KBM-7 (cell line): ENCODE measurements at regions not wholly inside any gene's neighbourhood (a gene's known extent, or its start where the extent isn't known, plus 50 kb on each side); places are given as distances from the start of the nearest gene placed in this dataset.

Experiments used
- DNase-seq: peaks from one replicate; pipeline ENCODE4 v3.0.0-alpha.2; 2015
- in situ Hi-C: fragments of 300-500 bp; cut with MboI; formaldehyde crosslinking; loops from 2 replicates; pipeline ENCODE4 v1.14.3; 2020; ENCODE audit warnings: low sequenced_read_pairs, low pct_unique_long_range_greater_than_20kb, mixed read lengths

DNA sequence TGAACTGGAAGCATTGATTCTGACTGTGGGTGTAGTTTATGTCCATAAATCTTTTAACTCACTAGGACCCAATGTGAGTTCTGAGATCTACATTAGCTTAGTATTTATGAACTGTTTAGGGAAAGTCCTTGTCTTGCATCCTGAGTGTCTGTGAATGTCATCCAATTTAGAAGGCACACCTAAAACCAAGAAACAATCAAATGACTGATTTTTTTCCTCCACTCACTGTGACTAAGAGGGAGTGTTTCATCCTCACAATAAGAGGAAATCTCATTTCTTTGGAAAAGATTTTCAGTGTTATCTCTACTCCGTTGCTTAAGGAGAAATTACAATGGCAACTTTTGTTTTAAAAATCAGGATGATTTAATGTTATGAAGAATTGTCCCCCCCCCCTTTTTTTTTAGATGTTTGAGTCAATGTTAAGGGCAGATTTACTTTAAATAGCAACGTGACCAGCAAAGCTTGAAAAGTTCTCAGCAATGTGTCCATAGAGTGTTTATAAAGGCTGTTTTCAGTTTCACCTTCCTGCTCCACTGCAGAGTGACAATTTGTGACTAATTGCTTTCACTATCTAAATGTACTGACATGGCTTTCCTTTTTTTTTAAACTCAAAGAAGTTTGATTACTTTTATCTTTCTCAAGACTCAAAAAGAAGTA lies 173.0 kb downstream of the SPCS3 start:
- DNase-seq, result no peak
- in situ Hi-C loops, result no loop called here

- DNase-seq, result no peak
- in situ Hi-C loops, result no loop called here
These were observed 179.0 kb downstream of the SPCS3 start for GRCh38 chr4:176498617-176499256.

DNA sequence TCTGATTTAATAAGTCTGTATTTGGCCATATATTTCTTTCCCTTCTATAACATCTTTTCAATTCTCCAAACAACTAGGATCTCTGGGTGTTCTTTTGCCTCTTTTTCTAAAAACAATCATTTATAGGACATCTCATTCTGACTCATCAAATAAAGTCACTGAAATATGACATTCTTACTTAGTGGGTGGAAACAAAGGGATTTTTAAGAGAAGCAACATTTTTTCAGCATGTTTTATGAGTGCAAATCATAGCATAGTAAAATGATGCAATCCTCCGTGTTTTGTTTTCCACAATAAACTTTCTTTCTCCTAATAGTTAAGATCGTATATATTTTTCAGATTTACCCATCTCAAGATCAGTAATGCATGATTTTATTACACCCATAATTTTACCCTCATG lies 179.8 kb downstream of the SPCS3 start:
- in situ Hi-C loops, result no loop called here

GRCh38 chr4:176500894-176501293 lies 181.1 kb downstream of the SPCS3 start:
- no peak for DNase-seq
- in situ Hi-C loops, result no loop called here

More for the DNA sequence above, 179.8 kb downstream of the SPCS3 start:
- no peak for DNase-seq

DNA sequence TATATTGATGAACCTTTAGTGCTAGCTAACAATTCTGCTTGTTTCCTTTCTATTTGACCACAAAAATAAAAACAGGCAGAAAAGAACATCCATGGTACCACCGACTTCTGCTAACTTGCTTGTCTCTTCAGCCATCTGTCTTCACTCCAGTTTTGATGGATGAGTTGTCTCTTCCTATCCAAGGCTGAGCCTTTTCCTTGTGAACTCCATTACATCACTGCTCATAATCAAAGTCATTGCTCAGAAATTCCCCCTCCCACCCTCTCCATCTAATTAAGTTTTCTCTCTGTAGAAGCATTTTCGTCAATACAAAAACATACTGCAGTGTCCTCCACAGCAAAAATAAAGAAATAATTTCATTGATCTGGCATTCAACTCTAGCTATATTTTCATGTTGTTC lies 184.4 kb downstream of the SPCS3 start:
- no peak for DNase-seq
- in situ Hi-C loops, result no loop called here

GRCh38 chr4:176507845-176508533 lies 188.2 kb downstream of the SPCS3 start:
- in situ Hi-C loops, result no loop called here

GRCh38 chr4:176508780-176509331 lies 189.1 kb downstream of the SPCS3 start:
- DNase-seq, result no peak
- in situ Hi-C loops, result no loop called here

More at GRCh38 chr4:176507845-176508533, 188.2 kb downstream of the SPCS3 start:
- no peak for DNase-seq

DNA sequence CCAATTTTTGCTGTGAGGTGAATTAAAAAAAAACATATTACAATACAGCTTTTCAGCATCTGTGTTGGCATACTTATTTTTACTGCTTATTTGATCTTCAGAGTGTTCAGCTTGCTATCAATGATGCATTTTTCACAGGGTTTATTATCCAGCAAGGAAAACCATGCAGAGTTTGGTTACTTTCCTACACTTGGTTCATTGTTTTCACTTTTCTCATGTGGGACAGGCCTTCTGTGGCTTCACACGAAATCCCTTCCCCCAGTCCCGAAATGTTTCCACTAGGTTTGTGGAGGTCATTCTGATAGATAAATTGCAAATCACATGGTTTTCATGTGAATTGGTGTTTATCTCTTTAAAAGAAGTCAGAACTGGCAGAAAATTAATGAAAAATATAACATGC lies 205.8 kb downstream of the SPCS3 start:
- in situ Hi-C loops, result no loop called here

GRCh38 chr4:176526704-176527103 lies 206.9 kb downstream of the SPCS3 start:
- in situ Hi-C loops, result no loop called here
- no peak for DNase-seq

More for the DNA sequence above, 205.8 kb downstream of the SPCS3 start:
- no peak for DNase-seq

DNA sequence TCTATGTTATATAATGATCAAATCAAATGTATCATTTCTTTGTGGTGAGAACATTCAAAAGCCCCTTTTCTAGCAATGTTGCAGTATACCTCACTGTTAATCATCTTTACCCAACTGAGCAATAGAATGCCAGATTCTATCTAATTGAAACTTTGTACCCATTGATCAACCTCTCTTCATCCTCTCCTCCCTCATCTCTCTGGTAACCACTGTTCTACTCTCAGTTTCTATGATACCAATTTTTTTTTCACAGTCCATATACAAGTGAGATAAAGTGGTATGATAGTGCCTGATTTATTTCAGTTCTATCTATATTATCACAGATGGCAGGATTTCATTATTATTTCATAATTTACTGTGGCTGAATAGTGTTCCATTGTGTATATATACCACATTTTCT lies 209.8 kb downstream of the SPCS3 start:
- no peak for DNase-seq
- in situ Hi-C loops, result no loop called here

DNA sequence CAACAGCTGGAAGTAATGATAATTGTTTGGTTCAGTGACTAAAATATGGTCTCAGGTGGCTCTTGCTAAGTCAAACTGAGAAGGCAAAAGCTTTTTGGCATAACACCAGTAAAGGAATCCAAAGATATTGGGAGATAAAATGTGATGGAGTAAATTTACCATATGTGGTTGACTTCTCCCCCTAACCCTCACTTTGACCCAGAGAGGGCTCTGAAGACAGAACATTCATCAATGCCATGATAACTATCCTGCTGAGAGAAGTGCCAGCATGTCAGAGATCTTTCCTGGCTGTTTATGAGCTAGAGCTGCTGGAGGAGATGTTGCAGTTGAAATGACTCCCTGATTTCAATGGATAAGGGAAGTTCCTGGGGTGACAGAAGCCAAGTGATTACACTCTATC lies 213.4 kb downstream of the SPCS3 start:
- DNase-seq, result no peak
- in situ Hi-C loops, result no loop called here

- no peak for DNase-seq
- in situ Hi-C loops, result no loop called here
These were observed 214.8 kb downstream of the SPCS3 start for GRCh38 chr4:176534566-176534965.

- DNase-seq, result no peak
- in situ Hi-C loops, result no loop called here
These were observed 218.6 kb downstream of the SPCS3 start for GRCh38 chr4:176538217-176538925.

DNA sequence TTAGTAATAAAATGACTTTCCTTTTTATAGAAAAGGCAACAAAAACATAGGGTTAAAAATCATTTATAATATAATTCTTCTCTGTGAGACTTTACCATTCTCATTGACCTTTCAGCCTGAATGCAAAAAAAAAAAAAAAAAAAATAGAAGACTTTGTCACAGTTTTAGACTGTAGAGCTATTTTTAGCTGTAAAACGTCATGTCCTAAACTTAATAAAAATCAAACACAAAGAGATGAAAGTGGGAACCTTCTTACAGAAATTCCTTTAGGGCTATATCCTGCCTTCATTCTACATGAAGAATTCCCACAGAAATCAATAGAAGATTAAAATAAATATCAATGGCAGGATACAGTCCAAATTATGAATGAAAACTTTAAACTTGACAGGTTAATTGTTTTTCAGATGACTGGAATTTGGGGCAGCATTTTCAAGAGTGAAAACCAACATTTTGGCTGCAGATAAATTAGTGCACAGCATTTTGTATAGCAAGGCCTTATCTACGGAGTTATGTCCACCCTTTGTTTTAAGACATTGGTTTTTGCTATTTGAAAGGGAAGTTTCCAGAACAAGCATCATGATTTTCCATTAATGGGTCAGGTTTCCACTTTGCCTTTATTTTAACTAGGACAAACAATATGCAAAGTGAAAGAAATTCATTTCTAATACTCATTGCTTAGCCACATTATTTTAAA lies 219.5 kb downstream of the SPCS3 start:
- in situ Hi-C loops, result no loop called here
- no peak for DNase-seq

DNA sequence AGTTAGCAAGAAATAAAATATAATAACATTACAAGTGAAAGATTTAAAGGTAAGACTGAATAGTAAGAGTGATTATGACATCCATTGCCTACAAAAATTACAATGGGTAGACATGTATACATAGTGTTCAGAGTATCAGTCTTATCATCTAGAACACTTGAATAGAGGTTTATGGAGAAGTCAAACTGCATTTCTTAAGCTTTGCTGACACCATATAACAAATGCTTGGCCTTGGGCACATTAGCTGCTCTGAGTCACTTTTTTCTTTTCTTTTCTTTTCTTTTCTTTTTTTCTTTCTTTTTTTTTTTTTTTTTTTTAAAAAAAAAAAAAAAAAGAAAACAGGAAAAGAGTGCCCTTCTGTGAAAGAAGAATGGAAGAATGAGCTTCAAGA lies 220.0 kb downstream of the SPCS3 start:
- in situ Hi-C loops, result no loop called here
- DNase-seq, result no peak

DNA sequence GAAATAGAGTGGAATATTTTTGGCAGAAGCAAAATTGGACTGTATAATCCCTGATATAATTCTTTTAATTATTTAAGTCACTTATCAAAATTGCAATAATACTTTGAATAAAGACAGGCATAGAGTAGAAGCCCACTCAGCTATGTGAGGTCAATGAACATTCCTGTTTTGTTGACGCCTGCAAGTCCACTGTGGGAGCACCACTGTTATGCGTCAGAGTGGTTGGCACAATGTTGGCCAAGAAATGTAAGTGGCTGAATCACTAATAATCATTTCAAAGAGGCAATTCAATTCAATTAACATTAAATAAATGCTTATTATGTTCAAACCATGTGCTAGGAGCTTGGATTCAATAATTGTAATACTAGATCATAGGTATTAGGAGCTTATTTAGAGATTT lies 221.0 kb downstream of the SPCS3 start:
- in situ Hi-C loops, result no loop called here
- no peak for DNase-seq

- no peak for DNase-seq
- in situ Hi-C loops, result no loop called here
These were observed 226.1 kb downstream of the SPCS3 start for GRCh38 chr4:176545872-176546271.

- in situ Hi-C loops, result no loop called here
- DNase-seq, result no peak
These were observed 227.2 kb downstream of the SPCS3 start for GRCh38 chr4:176546975-176547374.

DNA sequence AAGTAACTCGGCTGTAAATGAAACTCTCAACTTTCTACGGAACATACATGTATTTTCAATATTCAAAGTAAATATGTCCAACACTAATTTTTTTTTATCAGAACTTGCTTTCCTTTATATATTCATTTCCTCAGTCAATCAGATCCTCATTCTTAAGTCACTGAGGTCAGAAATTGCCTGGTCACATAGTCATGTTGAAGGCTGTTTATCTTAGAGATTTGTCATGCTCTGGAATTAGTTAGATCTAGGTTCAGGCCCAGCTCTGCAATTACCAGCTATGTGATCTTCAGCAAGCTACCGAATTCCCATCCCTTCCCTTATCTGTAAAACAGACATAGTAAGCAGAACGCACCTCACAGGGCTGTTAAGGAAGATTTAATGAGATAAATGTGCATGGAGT lies 228.8 kb downstream of the SPCS3 start:
- DNase-seq, result no peak
- in situ Hi-C loops, result no loop called here
